Sciatic nerve (tissue), 2 donors: ENCODE measurements at regions not wholly inside any gene's neighbourhood (a gene's known extent, or its start where the extent isn't known, plus 50 kb on each side); places are given as distances from the start of the nearest gene placed in this dataset.
"Not testable (repeated sequence)": the region's sequence is repeated elsewhere in the genome, so short reads cannot be mapped to it uniquely, and the experiment has no call there.

ENCODE experiments used
- ATAC-seq: fragments of 200-7000 bp; cut with Tn5 transposase; one replicate; pipeline ENCODE4 v1.9.1; 2020; ENCODE audit warnings: mild to moderate bottlenecking, moderate library complexity
- DNase-seq: peaks from one replicate; pipeline ENCODE4 v3.0.0-alpha.2; 2020; ENCODE audit warnings: low spot score
- intact Hi-C: fragments of 100-400 bp; cut with DNase I; formaldehyde crosslinking; loops from one replicate; pipeline ENCODE4 v1.14.2; 2022
- donor health status: DM: no; HTN: no; CAD: no.
- donor health status: DM: no; HTN: no; CAD: no.

DNA sequence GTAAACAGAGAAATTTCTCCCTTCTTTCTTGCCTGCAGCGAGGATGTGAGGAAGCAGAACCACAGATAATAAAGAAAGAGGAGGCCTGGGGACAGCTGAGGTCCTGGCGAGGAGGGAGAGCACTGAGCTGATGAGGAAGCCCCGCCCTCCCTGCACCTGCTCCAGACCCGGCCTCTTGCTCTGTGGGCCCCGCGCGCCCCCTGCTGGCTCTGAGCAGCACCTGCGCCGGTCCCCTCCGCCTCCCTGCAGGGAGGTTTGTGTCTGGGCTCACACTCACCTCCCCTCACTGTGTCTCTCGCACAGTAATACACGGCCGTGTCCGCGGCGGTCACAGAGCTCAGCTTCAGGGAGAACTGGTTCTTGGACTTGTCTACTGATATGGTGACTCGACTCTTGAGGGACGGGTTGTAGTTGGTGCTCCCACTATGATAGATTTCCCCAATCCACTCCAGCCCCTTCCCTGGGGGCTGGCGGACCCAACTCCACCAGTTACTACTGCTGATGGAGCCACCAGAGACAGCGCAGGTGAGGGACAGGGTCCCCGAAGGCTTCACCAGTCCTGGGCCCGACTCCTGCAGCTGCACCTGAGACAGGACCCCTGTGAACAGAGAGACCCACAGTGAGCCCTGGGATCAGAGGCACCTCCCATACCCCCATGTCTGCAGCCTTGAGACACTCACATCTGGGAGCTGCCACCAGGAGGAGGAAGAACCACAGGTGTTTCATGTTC is 485.4 kb downstream of the TMEM121 start:
- ATAC-seq, DNase-seq, intact Hi-C loops: not testable (repeated sequence)

DNA sequence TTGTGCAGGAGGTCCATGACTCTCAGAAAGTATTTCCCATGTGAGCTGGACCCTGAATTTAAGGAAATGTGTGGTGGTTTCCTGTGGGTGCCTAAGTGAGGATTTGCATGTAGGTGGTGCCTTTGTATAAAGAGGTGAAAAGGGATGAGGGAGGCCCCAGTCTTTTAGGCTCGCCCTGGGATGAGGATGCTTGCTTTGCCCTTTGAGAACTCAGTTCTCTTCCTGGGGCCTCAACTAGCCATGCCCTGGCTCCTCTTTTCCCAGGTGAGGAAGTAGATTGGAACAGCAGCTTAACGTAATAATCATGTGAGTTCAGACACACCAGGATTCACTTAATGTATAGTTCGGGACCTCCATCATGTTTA is 486.0 kb downstream of the TMEM121 start:
- intact Hi-C loops, DNase-seq, ATAC-seq: not testable (repeated sequence)

DNA sequence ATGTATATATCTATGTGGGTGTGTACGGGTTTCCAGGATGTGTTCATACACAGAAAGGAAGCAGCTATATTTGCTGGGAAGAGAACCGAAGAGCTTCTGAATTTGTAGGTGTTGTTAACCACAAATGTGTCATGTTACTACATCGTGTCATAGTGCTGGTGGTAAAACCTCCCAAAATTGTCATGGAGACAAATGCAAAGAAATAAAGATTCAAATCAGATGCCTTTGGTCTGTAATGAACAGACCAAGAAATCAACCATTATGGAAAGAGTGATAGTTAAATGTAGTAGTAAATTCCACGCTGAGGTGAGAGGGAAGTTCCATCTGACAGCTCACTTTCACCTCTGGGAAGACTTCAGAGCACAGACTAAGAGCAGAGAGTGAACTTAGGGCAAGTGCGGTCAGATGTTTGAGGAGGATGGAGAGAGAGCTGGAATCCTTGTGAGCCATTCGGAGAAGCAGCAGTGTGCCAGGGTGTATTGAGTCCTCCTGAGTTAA is 487.5 kb downstream of the TMEM121 start:
- intact Hi-C loops: no loop called here
- ATAC-seq (no peak), DNase-seq (no peak)

DNA sequence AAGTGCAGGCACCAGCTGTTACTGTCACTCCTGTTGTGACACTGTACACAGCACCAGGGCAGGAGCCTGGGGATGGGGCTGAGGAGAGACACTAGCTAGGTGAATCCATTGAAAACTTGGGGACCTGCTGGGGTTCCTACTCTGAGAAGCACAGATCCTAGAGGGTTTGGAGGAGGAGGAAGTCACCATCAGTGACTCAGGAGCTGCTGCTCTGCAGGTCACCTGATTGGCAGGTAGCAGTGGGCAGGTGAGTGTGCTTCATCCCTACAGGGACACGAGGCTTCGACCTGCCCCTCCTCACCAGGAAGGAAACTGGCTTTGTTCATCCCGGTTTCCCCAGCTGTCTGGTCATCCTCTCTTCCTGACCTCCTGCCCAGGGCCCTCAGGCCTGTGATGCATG is 491.6 kb downstream of the TMEM121 start:
- DNase-seq, ATAC-seq, intact Hi-C loops: not testable (repeated sequence)

DNA sequence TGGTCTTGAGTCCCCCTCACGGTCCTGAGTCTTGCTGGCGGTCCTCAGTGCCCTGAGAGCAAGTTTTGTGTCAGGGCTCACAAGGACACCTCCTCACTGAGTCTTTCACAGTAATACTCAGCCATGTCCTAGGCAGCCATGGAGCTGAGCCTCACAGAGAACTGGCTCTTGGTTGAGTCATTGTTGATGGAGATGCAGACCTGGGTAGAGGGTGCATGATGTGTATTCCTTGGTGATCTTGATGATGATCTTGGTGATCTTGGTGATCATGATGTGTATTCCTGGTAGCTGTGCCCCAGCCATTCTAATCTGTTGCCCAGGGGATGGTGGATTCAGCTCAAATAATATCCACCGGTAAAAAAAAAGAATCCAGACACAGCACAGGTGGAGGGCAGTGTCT is 495.4 kb downstream of the TMEM121 start:
- intact Hi-C loops: no loop called here
- DNase-seq: no peak
- no peak for ATAC-seq

DNA sequence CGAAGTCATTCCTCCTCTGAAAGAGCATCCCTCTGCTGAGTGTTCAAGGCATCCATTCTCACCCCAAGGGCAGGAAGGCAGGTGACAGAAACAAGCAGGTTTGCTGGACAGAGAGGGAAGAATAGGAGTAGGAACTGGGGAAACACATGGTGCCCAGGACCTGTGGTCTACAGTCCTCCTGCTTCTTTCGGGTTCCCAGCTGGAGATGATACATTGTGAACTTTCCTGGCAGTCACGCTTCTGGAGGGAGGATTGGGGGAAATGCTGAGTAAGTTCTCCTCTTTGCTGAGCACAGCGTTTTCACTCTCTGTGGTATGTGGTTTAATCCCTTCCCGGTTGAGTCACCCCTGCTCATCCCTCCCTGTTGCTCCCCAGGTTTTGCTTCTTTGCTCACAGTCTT is 496.3 kb downstream of the TMEM121 start:
- ATAC-seq, intact Hi-C loops, DNase-seq: not testable (repeated sequence)

DNA sequence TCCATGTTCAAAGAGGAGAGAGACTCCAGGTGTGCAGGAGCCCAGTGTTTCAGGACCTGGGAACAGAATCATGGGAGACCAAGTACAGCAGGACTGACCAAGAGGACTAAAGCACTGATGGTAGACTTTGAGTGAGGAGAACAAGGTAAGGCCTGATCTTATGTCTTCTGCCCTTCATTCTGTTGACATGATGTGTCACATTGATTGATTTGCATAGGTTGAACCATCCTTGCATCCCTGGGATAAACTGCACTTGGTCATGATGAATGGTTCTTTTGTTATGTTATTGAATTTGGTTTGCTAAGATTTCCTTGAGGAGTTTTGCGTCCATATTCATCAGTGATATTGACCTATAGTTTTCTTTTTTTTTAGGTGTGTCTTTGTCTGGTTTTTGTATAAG is 497.0 kb downstream of the TMEM121 start:
- no peak for ATAC-seq
- intact Hi-C loops: no loop called here
- no peak for DNase-seq

DNA sequence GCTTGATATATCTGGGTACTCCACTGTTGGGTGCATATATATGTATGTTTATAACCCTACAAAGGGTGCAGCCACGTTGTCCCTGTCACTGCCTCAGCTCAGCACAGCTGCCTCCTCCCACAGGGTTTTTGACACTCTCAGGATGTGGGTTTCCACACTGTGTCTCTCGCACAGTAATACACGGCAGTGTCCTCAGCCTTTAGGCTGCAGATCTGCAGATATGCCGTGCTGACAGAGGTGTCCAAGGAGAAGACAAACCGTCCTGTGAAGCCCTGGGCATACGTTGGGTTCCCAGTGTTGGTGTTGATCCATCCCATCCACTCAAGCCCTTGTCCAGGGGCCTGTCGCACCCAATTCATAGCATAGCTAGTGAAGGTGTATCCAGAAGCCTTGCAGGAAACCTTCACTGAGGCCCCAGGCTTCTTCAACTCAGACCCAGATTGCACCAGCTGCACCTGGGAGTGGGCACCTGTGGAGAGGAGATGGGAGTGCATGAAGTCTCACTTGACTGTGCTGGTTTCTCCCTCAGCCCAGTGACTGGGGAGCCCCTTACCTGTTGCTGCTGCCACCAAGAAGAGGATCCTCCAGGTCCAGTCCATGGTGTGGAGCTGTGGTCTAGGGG is 498.7 kb downstream of the TMEM121 start:
- no peak for DNase-seq
- no peak for ATAC-seq
- intact Hi-C loops: no loop called here

DNA sequence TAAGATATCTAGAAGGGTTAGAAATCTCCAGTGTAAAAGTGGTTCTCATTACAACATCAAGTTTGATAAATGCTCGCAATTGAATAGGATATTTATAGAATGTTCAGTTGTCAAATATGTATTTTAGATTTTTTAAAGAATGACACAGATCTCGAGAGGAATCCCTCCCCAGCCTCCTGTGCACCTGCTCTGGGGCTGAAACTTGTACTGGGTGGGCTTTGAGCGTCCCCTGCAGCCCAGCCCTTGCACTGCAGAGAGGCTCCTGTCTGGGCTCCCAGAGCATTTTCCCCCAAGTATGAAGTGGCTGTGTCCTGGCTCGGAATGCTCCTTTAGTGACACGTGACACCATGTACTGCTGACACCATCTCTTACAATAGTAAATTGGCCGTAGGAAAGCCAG is 499.6 kb downstream of the TMEM121 start:
- intact Hi-C loops: no loop called here
- ATAC-seq (no peak), DNase-seq (no peak)

DNA sequence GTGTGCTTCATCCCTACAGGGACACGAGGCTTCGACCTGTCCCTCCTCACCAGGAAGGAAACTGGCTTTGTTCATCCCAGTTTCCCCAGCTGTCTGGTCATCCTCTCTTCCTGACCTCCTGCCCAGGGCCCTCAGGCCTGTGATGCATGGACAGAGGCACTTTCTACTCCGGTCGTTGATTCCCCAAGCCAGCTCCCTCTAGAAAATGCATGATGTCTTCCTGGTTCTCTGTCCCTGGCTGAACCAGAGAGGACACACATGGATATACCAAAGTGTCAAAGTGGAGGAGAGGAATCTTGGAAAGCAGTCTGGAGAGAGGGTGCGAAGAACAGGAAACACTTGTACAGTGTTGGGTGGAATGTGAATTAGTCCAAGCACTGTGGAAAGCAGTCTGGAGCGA is 501.4 kb downstream of the TMEM121 start:
- intact Hi-C loops, ATAC-seq, DNase-seq: not testable (repeated sequence)

DNA sequence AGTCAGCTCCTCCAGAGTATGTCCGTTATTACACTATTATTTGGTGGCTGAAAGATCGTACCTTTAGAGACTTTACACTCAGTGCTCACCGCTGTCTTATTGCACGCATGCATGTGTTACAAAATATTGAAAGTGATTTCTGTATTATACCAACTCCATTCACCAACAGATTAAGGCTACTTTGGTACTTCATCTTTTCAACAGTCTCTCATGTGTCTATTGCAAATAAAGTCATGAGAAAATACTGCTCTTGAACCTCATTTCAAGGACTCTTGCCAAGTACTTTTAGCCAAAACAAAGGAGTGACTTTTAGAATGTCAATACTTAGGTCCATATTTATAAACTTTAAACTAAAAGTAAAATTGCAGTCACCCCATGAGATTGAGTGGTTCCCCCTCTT is 503.6 kb downstream of the TMEM121 start:
- intact Hi-C loops: no loop called here
- ATAC-seq: no peak

DNA sequence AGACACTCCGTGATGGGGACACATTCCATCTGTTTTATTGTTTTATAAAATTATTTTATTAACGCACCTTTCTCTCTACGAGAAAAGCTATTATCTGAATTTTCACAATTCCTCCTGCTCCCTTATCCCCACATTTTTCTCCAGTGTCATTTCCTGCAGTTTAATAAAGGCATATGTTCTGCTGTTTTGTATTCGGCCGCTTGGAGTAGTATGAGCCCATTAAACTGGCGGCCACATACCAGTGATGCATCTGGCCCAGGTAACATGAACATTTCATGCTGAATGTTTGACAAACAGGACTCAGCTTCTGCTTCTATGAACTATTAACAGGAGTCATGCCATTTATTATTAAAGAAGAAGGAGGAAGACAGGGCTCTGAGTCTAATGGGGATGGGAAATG is 511.0 kb downstream of the TMEM121 start:
- intact Hi-C loops: no loop called here
- no peak for ATAC-seq

More for the DNA sequence above, 503.6 kb downstream of the TMEM121 start:
- DNase-seq: no peak

DNA sequence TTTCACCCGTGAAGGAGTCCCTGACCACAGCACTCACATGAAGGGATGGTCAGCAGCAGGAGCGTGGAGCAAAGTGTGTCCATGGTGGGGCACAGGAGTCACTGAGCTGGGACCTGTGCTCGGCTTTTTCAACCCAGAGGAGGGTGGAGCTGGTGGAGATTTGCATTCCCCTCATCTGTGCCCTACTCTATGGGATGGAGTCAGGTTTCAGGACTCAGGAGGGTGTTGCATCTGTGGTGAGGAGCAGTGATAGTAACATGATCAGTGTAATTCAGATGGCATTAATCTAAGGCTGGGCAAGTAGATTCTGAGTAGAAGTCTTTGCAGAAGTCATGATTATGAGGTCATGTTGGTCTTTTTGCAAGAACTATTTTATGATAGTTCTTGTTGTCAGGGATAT is 511.9 kb downstream of the TMEM121 start:
- intact Hi-C loops: no loop called here
- ATAC-seq (no peak), DNase-seq (no peak)

More for the DNA sequence above, 511.0 kb downstream of the TMEM121 start:
- no peak for DNase-seq

DNA sequence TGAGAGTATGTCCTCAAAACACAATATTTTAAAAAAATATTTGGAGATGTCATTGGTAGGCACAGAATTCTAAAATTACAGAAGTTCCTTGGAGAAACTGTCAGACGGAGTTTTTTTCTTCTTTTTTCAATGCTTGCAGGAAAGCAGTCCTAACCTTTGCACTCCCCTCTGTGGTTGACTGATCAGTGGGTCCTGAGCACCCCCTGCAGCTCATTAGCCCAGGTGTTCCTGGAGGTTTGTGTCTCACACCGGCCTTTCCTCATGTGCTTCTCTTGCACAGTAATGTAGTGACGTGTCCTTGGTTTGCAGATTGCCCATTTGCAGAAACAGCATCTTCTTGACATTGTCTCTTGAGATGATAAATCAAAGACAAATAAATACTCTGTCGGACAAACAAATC is 513.0 kb downstream of the TMEM121 start:
- intact Hi-C loops: no loop called here
- no peak for ATAC-seq
- DNase-seq: no peak

DNA sequence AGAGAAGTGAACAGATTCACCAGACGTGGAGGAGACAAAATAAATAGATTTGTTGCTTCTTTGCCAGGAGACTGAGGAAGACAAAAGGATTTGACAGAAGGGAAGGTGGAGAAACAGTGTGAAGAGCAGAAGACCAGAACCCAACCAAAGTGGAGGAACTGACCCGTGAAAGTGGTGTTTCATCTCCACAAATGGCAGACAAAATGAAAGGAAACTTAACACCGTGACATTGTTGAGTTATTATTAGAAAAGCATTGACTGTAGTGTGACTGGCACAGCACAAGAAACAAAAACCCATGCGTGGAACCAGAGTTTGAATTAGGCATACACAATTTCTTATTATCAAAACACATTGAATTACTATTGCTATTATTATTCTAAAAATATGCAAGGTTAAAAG is 518.1 kb downstream of the TMEM121 start:
- intact Hi-C loops: no loop called here
- ATAC-seq (no peak), DNase-seq (no peak)

DNA sequence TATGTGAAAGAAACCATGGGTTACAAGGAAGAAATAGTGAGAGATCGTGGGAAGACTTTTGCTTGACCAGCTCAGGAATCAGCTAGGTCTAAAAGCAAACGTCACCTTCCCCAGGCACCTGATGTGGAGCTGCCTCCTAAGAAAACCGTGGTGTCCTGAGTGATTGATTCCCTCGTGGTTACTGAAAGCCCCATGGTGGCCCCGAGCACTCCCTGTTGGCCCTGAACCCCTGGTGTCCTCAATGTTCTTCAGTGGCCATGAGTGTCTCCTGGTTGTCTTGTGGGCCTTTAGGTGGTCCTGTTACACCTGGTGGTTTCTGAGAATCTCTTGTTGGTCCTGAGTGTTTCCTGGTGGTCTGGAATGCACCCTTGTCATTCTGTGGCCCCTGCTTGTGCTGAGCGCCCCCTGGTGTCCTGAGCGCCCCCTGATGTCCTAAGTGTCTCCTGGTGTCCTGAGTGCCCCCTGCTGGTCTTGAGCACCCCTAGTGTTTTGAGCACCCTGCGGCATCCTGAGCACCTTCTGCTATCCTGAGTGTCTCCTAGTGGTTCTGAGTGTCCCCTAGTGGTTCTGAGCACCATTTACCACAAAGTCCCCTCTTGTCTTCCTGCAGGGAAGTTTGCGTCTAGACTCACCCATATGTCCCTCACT is 518.7 kb downstream of the TMEM121 start:
- DNase-seq (no peak), ATAC-seq (no peak)
- intact Hi-C loops: no loop called here

DNA sequence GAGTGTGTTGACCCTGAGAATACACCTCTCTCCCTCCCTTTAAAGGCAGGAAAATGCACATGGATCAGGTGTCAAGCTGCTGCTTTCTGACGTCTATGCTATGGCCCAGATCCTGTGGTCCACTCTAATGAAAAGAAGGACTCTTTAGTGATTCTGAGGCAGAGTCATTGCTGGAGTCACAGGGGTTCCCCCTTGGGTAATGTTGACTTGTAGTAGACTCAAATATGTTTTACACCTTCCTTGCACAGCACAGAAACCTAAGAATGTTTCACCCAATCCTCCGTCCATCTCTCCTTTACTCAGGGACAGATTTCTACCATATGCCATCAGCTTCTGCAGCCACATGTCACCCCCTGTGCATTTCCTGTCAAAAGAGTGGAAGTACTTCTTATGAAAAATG is 525.4 kb downstream of the TMEM121 start:
- ATAC-seq: no peak
- intact Hi-C loops: no loop called here
- DNase-seq: no peak

DNA sequence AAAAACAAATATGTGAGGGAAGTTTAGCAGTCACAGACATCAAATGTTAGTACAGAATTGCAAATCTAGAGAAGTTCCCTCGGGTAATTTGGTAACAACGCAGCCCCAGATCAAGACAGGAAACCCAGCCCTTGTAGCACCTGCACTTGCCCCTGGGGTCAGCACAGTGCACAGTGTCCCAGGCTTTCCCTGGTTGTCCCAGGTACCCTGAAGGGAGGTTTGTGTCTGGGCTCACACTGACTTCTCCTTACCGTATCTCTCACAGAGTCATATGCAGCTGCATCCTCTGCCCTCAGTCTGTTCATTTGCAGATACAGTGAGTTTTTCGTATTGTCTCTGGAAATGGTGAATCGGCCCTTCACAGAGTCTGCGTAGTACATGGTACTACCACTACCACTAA is 528.9 kb downstream of the TMEM121 start:
- ATAC-seq: no peak
- no peak for DNase-seq
- intact Hi-C loops: no loop called here

DNA sequence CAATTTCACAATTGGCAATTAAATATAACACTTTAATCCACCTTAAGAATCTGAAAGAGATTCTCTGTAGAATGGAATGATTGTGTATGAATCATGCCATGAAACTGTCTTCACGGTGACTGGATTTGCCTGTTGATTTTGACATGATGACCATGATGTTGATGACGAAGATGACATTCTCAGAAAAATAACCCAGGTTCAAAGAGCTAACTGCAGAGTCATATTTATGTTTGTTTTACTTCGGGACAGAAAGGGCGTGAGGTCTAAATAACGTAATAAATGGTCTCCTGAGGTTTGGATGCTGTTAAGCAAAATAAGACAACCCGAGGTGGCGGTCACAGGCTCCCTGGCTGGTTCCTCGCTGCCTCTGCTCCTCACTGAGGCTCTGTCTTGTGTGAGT is 532.0 kb downstream of the TMEM121 start:
- intact Hi-C loops: no loop called here
- ATAC-seq (no peak), DNase-seq (no peak)

DNA sequence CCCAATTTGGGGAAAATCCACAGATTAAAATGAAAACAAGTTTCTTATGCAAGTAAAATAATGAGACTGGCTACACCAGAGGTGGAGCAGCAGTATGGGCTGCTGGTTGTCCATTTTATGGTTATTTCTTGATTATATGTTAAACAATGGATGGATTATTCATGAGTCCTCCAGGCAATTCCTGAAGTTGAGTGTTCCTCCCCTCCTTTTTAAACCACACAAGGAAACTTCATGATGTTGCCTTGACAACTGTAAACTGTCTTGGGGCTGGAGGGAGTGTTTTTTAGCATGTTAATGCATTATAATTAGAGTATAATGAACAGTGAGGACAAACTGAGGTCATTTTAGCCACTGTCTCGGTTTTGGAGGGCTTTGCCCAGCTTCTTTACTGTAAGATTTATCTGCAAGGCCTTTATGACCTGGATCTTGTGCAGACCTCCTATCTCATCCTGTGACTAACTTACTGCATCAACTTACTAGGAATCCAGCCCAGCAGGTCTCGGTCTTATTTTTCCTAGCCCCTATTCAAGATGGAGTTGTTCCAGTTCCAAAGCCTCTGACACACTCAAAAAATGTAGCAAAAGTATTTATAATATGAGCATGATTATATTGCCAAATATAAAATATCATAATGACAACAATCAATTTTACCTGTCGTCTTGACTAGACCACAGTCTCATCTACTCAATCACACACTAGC is 534.0 kb downstream of the TMEM121 start:
- intact Hi-C loops: no loop called here
- ATAC-seq (no peak), DNase-seq (no peak)
